Effector memory CD8-positive, alpha-beta T cell (primary cell): ENCODE measurements at regions not wholly inside any gene's neighbourhood (a gene's known extent, or its start where the extent isn't known, plus 50 kb on each side); places are given as distances from the start of the nearest gene placed in this dataset.

Source experiments
- ATAC-seq: fragments of 150-1000 bp; cut with Tn5 transposase; replicated peaks from 2 replicates; pipeline ENCODE4 v1.10.0; 2021; ENCODE audit warnings: mild to moderate bottlenecking, moderate library complexity
- DNase-seq, 3 experiments: peaks; one replicate each; pipeline ENCODE4 v3.0.0; 2021
- H3K27ac Mint-ChIP-seq, 2 donors: one replicate each; pipeline ENCODE4 v1.8.0; 2022; ENCODE audit warnings: mild to moderate bottlenecking in 2 of 2, mixed read lengths in 2 of 2, moderate library complexity in 2 of 2
- H3K27me3 Mint-ChIP-seq, 2 donors: one replicate each; pipeline ENCODE4 v1.8.0; 2022; ENCODE audit warnings: mixed read lengths in 2 of 2
- H3K36me3 Mint-ChIP-seq: one replicate; pipeline ENCODE4 v1.8.0; 2022; ENCODE audit warnings: mild to moderate bottlenecking, moderate library complexity, mixed read lengths; ENCODE audit not compliant: insufficient read depth
- H3K4me1 Mint-ChIP-seq, 2 donors: one replicate each; pipeline ENCODE4 v1.8.0; 2022; ENCODE audit warnings: low read depth in 2 of 2, mixed read lengths in 2 of 2
- H3K4me3 Mint-ChIP-seq, 2 donors: one replicate each; pipeline ENCODE4 v1.8.0; 2022; ENCODE audit warnings: mild to moderate bottlenecking in 2 of 2, mixed read lengths in 2 of 2, moderate library complexity in 2 of 2
- H3K9me3 Mint-ChIP-seq, 2 donors: one replicate each; pipeline ENCODE4 v1.8.0; 2022; ENCODE audit warnings: mixed read lengths in 2 of 2

GRCh38 chr3:166223120-166223519, 385.9 kb upstream of the BCHE start:
- no peaks in the 10 kb centered on the region for H3K36me3 Mint-ChIP-seq
- ATAC-seq (no peak), DNase-seq (no peak)
- no peak overlapping the region for H3K4me3 Mint-ChIP-seq
- H3K9me3 Mint-ChIP-seq, result peaks cover 0 to 15% of the 10 kb centered on the region in 2 donors
- H3K27ac Mint-ChIP-seq, result no peak overlapping the region
- no peaks in the 10 kb centered on the region for H3K4me1 Mint-ChIP-seq
- no peaks in the 10 kb centered on the region for H3K27me3 Mint-ChIP-seq

GRCh38 chr3:166211451-166211850, 374.2 kb upstream of the BCHE start:
- Mint-ChIP-seq H3K27me3 (no peaks in the 10 kb centered on the region), H3K36me3 (no peaks in the 10 kb centered on the region), H3K4me3 (no peak overlapping the region), H3K27ac (no peak overlapping the region), H3K4me1 (no peaks in the 10 kb centered on the region), H3K9me3 (peaks cover 6 to 8% of the 10 kb centered on the region in 2 donors)
- DNase-seq, result no peak
- no peak for ATAC-seq

DNA sequence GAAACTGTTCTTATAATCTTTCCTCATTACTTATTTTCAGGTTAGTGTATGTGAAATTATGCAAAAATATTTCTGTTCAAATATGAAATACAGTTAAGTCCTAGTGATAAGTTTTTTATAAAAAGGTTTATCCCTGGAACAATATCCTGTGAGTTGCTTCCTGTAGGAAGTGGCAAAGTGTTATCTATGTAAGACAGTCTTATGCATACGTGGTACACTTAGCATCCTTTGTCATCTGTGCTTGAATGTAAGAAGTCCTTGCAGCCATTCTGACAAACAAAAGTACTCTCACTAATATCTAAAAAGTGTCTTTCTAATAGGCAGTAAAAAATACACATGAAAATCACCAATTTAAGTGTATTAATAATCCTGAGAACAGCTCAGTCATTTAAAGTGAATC, 372.5 kb upstream of the BCHE start:
- Mint-ChIP-seq H3K4me3 (no peak overlapping the region), H3K9me3 (peaks cover 6 to 8% of the 10 kb centered on the region in 2 donors), H3K4me1 (no peaks in the 10 kb centered on the region), H3K36me3 (no peaks in the 10 kb centered on the region), H3K27ac (no peak overlapping the region), H3K27me3 (no peaks in the 10 kb centered on the region)
- ATAC-seq (no peak), DNase-seq (no peak)

GRCh38 chr3:166205158-166205557, 367.9 kb upstream of the BCHE start:
- Mint-ChIP-seq H3K4me3 (no peak overlapping the region), H3K9me3 (peaks cover 5 to 8% of the 10 kb centered on the region in 2 donors), H3K36me3 (no peaks in the 10 kb centered on the region), H3K27ac (no peak overlapping the region), H3K27me3 (no peaks in the 10 kb centered on the region), H3K4me1 (no peaks in the 10 kb centered on the region)
- ATAC-seq (no peak), DNase-seq (no peak)

DNA sequence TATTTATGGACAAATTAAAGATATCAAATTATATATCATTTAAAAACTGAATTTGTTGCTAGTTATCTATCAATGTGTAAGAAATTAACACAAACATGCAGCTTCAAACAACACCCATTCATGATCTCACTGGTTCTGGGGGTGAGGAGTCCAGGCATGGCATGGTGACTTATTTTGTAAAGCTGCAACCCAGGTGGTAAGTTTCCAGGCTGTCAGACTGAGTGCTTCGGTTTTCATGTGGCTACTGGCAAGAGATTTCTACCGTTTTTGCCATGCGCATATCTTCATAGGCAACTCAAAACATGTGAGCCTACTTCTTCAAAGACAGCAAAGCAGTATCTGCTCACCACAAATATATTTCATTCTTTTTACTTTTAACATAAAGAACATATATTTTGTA, 364.3 kb upstream of the BCHE start:
- H3K36me3 Mint-ChIP-seq, result no peaks in the 10 kb centered on the region
- ATAC-seq, result no peak

DNA sequence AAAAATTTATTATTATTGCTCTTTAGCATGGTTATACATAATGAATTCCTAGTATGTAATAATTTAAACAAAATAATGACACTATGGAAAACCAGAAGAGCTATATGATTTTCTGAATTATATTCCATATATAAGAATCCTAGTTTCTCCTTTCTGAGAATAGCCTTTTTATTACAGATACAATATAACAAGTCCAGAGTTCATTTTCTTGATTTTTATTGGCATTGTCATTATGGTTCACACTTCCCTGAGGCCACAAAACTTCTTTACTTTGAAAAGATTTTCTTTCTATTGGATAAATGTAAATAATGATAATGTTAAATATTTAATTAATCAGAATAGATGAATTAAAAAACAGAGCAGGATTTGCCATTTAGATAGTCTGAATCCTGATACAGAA, 362.3 kb upstream of the BCHE start:
- no peaks in the 10 kb centered on the region for H3K27me3 Mint-ChIP-seq
- no peak overlapping the region for H3K4me3 Mint-ChIP-seq
- H3K36me3 Mint-ChIP-seq, result no peaks in the 10 kb centered on the region
- H3K9me3 Mint-ChIP-seq, result peaks cover 8 to 9% of the 10 kb centered on the region in 2 donors
- DNase-seq (no peak), ATAC-seq (no peak)
- no peak overlapping the region for H3K27ac Mint-ChIP-seq
- no peaks in the 10 kb centered on the region for H3K4me1 Mint-ChIP-seq

More for the DNA sequence above, 364.3 kb upstream of the BCHE start:
- Mint-ChIP-seq H3K27ac (no peak overlapping the region), H3K4me1 (no peaks in the 10 kb centered on the region), H3K27me3 (no peaks in the 10 kb centered on the region), H3K9me3 (peaks cover 8 to 9% of the 10 kb centered on the region in 2 donors), H3K4me3 (no peak overlapping the region)
- DNase-seq, result no peak

DNA sequence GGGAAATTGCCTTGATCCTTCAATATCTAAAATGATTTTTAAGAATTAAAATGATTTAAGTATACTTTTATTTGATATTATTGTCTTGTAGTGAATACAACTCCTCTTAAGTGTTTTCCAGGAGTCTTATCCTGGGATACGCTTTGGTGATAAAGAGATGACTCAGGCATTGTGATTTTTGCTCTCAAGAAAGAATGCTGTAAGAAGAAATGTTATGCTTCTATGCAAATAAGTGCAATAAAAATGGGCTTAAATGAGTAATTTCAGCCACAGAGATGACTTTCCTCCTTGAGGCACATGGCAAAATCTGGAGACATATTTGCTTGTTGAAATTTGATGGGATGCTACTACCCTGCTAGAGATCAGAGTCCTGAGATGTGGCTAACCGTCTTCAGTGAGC, 358.6 kb upstream of the BCHE start:
- ATAC-seq, result no peak
- H3K4me1 Mint-ChIP-seq, result no peaks in the 10 kb centered on the region
- no peaks in the 10 kb centered on the region for H3K36me3 Mint-ChIP-seq
- H3K9me3 Mint-ChIP-seq, result peaks cover 10 to 13% of the 10 kb centered on the region in 2 donors
- H3K27me3 Mint-ChIP-seq, result no peaks in the 10 kb centered on the region
- no peak overlapping the region for H3K27ac Mint-ChIP-seq
- H3K4me3 Mint-ChIP-seq, result no peak overlapping the region
- no peak for DNase-seq

GRCh38 chr3:166191411-166191810, 354.2 kb upstream of the BCHE start:
- H3K9me3 Mint-ChIP-seq, result peaks cover 6 to 7% of the 10 kb centered on the region in 2 donors
- no peaks in the 10 kb centered on the region for H3K4me1 Mint-ChIP-seq
- H3K27ac Mint-ChIP-seq, result no peak overlapping the region
- H3K4me3 Mint-ChIP-seq, result no peak overlapping the region
- ATAC-seq (no peak), DNase-seq (no peak)
- no peaks in the 10 kb centered on the region for H3K36me3 Mint-ChIP-seq
- no peaks in the 10 kb centered on the region for H3K27me3 Mint-ChIP-seq

DNA sequence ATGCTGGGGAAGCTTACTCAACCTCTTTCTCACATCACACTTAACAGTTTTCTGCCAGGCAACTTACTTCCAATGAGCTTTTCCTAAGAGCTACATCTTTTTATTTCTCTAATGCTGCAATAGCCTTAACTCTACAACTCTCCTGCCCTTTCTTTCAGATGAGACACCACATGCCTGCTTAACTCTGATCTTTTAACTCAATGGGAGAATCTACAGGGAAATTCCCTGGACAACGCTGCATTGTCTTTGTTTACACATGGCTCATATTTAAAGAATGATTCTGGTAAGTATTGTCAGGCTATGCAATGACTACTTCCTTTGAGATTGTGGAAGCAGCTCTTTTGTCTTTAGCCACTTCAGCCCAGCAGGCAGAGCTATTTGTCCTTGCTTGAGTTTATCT, 353.1 kb upstream of the BCHE start:
- H3K36me3 Mint-ChIP-seq, result no peaks in the 10 kb centered on the region
- DNase-seq, result no peak
- no peak overlapping the region for H3K27ac Mint-ChIP-seq
- no peaks in the 10 kb centered on the region for H3K4me1 Mint-ChIP-seq
- no peak for ATAC-seq
- H3K9me3 Mint-ChIP-seq, result peaks cover 7 to 9% of the 10 kb centered on the region in 2 donors
- H3K4me3 Mint-ChIP-seq, result no peak overlapping the region
- no peaks in the 10 kb centered on the region for H3K27me3 Mint-ChIP-seq

GRCh38 chr3:166187237-166187636, 350.0 kb upstream of the BCHE start:
- H3K4me3 Mint-ChIP-seq, result no peak overlapping the region
- H3K27me3 Mint-ChIP-seq, result no peaks in the 10 kb centered on the region
- peaks cover 2 to 7% of the 10 kb centered on the region in 2 donors for H3K9me3 Mint-ChIP-seq
- DNase-seq (no peak), ATAC-seq (no peak)
- no peaks in the 10 kb centered on the region for H3K4me1 Mint-ChIP-seq
- no peak overlapping the region for H3K27ac Mint-ChIP-seq
- H3K36me3 Mint-ChIP-seq, result no peaks in the 10 kb centered on the region

- no peaks in the 10 kb centered on the region for H3K36me3 Mint-ChIP-seq
- ATAC-seq (no peak), DNase-seq (no peak)
- H3K4me3 Mint-ChIP-seq, result no peak overlapping the region
- H3K27ac Mint-ChIP-seq, result no peak overlapping the region
- H3K9me3 Mint-ChIP-seq, result peaks cover 0 to 6% of the 10 kb centered on the region in 2 donors
- H3K27me3 Mint-ChIP-seq, result no peaks in the 10 kb centered on the region
- H3K4me1 Mint-ChIP-seq, result no peaks in the 10 kb centered on the region
Measured at GRCh38 chr3:166186003-166186402, 348.8 kb upstream of the BCHE start.

DNA sequence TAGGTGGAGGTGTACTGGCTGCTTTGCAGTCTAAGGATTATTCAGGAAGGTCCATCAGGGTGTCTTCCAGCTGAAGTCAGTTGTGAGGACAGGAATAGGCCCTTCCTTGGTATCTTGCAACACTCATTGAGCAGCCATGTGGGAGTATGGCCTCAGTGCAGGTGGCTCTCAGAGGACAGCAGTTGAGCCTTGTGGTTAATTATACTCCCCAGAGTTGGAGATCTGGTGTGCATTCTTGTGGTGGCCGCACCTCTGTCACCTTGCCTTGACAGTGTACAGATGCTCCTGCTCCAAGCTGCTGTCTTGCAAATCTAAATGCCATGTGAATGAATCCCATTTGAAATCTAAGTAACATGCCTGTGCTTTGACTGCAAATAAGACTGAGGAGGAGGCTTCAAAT, 339.9 kb upstream of the BCHE start:
- H3K27ac Mint-ChIP-seq, result no peak overlapping the region
- DNase-seq (no peak), ATAC-seq (no peak)
- no peaks in the 10 kb centered on the region for H3K27me3 Mint-ChIP-seq
- H3K4me3 Mint-ChIP-seq, result no peak overlapping the region
- no peaks in the 10 kb centered on the region for H3K4me1 Mint-ChIP-seq
- H3K36me3 Mint-ChIP-seq, result no peaks in the 10 kb centered on the region
- H3K9me3 Mint-ChIP-seq, result peaks cover 2 to 19% of the 10 kb centered on the region in 2 donors

GRCh38 chr3:166171695-166172094, 334.5 kb upstream of the BCHE start:
- Mint-ChIP-seq H3K4me1 (no peaks in the 10 kb centered on the region), H3K9me3 (peaks cover 4 to 11% of the 10 kb centered on the region in 2 donors), H3K36me3 (no peaks in the 10 kb centered on the region), H3K27me3 (no peaks in the 10 kb centered on the region), H3K27ac (no peak overlapping the region), H3K4me3 (no peak overlapping the region)
- DNase-seq, result no peak
- no peak for ATAC-seq

- Mint-ChIP-seq H3K4me1 (no peaks in the 10 kb centered on the region), H3K4me3 (no peak overlapping the region), H3K27me3 (no peaks in the 10 kb centered on the region), H3K27ac (no peak overlapping the region), H3K36me3 (no peaks in the 10 kb centered on the region), H3K9me3 (peaks cover 4 to 11% of the 10 kb centered on the region in 2 donors)
- ATAC-seq (no peak), DNase-seq (no peak)
Measured at GRCh38 chr3:166169681-166170080, 332.5 kb upstream of the BCHE start.

GRCh38 chr3:166127969-166128368, 290.7 kb upstream of the BCHE start:
- peaks cover 3% of the 10 kb centered on the region for H3K36me3 Mint-ChIP-seq
- ATAC-seq (no peak), DNase-seq (no peak)
- no peaks in the 10 kb centered on the region for H3K27me3 Mint-ChIP-seq
- no peaks in the 10 kb centered on the region for H3K4me1 Mint-ChIP-seq
- H3K9me3 Mint-ChIP-seq, result peaks cover 6 to 9% of the 10 kb centered on the region in 2 donors
- no peak overlapping the region for H3K4me3 Mint-ChIP-seq
- H3K27ac Mint-ChIP-seq, result no peak overlapping the region
